GM12878 (cell line): ENCODE measurements at regions not wholly inside any gene's neighbourhood (a gene's known extent, or its start where the extent isn't known, plus 50 kb on each side); places are given as distances from the start of the nearest gene placed in this dataset.

ENCODE experiments used
- BACH1 ChIP-seq: fragments of 450-650 bp; IDR thresholded peaks from 2 replicates; pipeline ENCODE4 v1.6.1; 2017; ENCODE audit warnings: mild to moderate bottlenecking, borderline replicate concordance
- BHLHE40 ChIP-seq, 2 experiments: fragments of 450-650 bp in 1 of 2; IDR thresholded peaks; 2 replicates each; pipeline ENCODE4 v1.6.1; 2011 to 2017; ENCODE audit warnings: low read depth in 2 of 2, borderline replicate concordance in 1 of 2, improper control_type of control experiment in 1 of 2, low read length in 1 of 2, mild to moderate bottlenecking in 1 of 2
- CHD4 ChIP-seq: fragments of 200-600 bp; sonication (generic); IDR thresholded peaks from 2 replicates; pipeline ENCODE4 v1.6.1; 2016; ENCODE audit warnings: mild to moderate bottlenecking
- E2F8 ChIP-seq: fragments of 450-650 bp; IDR thresholded peaks from 2 replicates; pipeline ENCODE4 v1.6.1; 2018; ENCODE audit warnings: mild to moderate bottlenecking, low read depth, moderate library complexity; ENCODE audit not compliant: partially characterized antibody
- EGR1 ChIP-seq, 2 experiments: IDR thresholded peaks; 1 replicate in 1 of 2; 2 replicates in 1 of 2; pipeline ENCODE4 v1.6.1; 2011 to 2012; ENCODE audit warnings: low read depth in 2 of 2, low read length in 2 of 2, borderline replicate concordance in 1 of 2, mild to moderate bottlenecking in 1 of 2, moderate library complexity in 1 of 2
- EZH2 ChIP-seq: IDR thresholded peaks from 2 replicates; pipeline ENCODE4 v1.6.1; 2012; ENCODE audit warnings: low read depth, mild to moderate bottlenecking, control low read depth, inconsistent platforms, low read length, borderline replicate concordance; ENCODE audit not compliant: control insufficient read depth
- MEF2A ChIP-seq: IDR thresholded peaks from 2 replicates; pipeline ENCODE4 v1.6.1; 2011; ENCODE audit warnings: low read depth, mild to moderate bottlenecking, low read length, moderate library complexity; ENCODE audit not compliant: insufficient read depth
- MEF2B ChIP-seq: fragments of 450-650 bp; IDR thresholded peaks from 2 replicates; pipeline ENCODE4 v1.6.1; 2018; ENCODE audit warnings: mild to moderate bottlenecking, moderate library complexity; ENCODE audit not compliant: partially characterized antibody, poor library complexity, severe bottlenecking
- NFYB ChIP-seq: IDR thresholded peaks from 2 replicates; pipeline ENCODE4 v1.6.1; 2011; ENCODE audit warnings: low read depth, mild to moderate bottlenecking, low read length, improper control_type of control experiment, moderate library complexity; ENCODE audit not compliant: insufficient read depth
- NR2C1 ChIP-seq: fragments of 450-650 bp; IDR thresholded peaks from 2 replicates; pipeline ENCODE4 v1.6.1; 2017; ENCODE audit warnings: antibody characterized with exemption, mild to moderate bottlenecking, moderate library complexity
- PAX5 ChIP-seq: IDR thresholded peaks from 2 replicates; pipeline ENCODE4 v1.6.1; 2011; ENCODE audit warnings: low read depth, low read length, borderline replicate concordance
- RAD21 ChIP-seq: IDR thresholded peaks from 2 replicates; pipeline ENCODE4 v1.6.1; 2011; ENCODE audit warnings: mild to moderate bottlenecking, low read depth, low read length, moderate library complexity; ENCODE audit not compliant: insufficient read depth
- SIX5 ChIP-seq: IDR thresholded peaks from 2 replicates; pipeline ENCODE4 v1.6.1; 2011; ENCODE audit warnings: mild to moderate bottlenecking, low read depth, low read length, moderate library complexity; ENCODE audit not compliant: severe bottlenecking
- SP1 ChIP-seq: IDR thresholded peaks from one replicate; pipeline ENCODE4 v1.6.1; 2011; ENCODE audit warnings: low read depth, low read length
- WRNIP1 ChIP-seq: IDR thresholded peaks from 2 replicates; pipeline ENCODE4 v1.6.1; 2011; ENCODE audit warnings: low read depth, low read length, improper control_type of control experiment, borderline replicate concordance
- ZBTB33 ChIP-seq: fragments of 450-650 bp; IDR thresholded peaks from 2 replicates; pipeline ENCODE4 v1.6.1; 2017; ENCODE audit warnings: mild to moderate bottlenecking
- ZNF687 ChIP-seq: fragments of 450-650 bp; IDR thresholded peaks from 2 replicates; pipeline ENCODE4 v1.6.1; 2017; ENCODE audit warnings: mild to moderate bottlenecking, moderate library complexity
- TF ChIP-seq, protein P1 (sequence below): IDR thresholded peaks from 2 replicates; pipeline ENCODE4 v1.6.1; 2011; ENCODE audit warnings: mild to moderate bottlenecking, low read depth, low read length, moderate library complexity; ENCODE audit not compliant: insufficient replicate concordance

- TF ChIP-seq E2F8 (no peak), EGR1 (IDR thresholded peaks at IDR 0.05; ENCODE audit: borderline replicate concordance in 1 of 2, low read depth in 2 of 2, low read length in 2 of 2) (peak in 1 of 2 experiments; percentile 25; a peak in 1 of 3 replicates), NFYB (no peak), ZBTB33 (no peak), WRNIP1 (no peak), BHLHE40 (IDR thresholded peaks at IDR 0.05; ENCODE audit: borderline replicate concordance in 1 of 2, low read depth in 2 of 2, low read length in 1 of 2) (peak in 1 of 2 experiments; percentile 44; a peak in 1 of 4 replicates), SP1 (peak; percentile 71), MEF2A (no peak), NR2C1 (no peak), PAX5 (peak; percentile 60; the same call in 1 of the 2 replicates), CHD4 (no peak), EZH2 (no peak), MEF2B (no peak), SIX5 (no peak), RAD21 (peak; percentile 24; the same call in 1 of the 2 replicates), ZNF687 (no peak), BACH1 (no peak)
- TF ChIP-seq, protein P1, sequence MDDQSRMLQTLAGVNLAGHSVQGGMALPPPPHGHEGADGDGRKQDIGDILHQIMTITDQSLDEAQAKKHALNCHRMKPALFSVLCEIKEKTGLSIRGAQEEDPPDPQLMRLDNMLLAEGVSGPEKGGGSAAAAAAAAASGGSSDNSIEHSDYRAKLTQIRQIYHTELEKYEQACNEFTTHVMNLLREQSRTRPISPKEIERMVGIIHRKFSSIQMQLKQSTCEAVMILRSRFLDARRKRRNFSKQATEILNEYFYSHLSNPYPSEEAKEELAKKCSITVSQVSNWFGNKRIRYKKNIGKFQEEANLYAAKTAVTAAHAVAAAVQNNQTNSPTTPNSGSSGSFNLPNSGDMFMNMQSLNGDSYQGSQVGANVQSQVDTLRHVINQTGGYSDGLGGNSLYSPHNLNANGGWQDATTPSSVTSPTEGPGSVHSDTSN, result no peak
Observed at GRCh38 chr7:155198901-155199845, 98.5 kb upstream of the INSIG1 start (continued).
